ENCODE measurements at regions not wholly inside any gene's neighbourhood (a gene's known extent, or its start where the extent isn't known, plus 50 kb on each side); places are given as distances from the start of the nearest gene placed in this dataset.
A peak's percentile ranks its signal among the peaks of the same experiment; 100 is the strongest.
"Not testable (repeated sequence)": the region's sequence is repeated elsewhere in the genome, so short reads cannot be mapped to it uniquely, and the experiment has no call there.

DNA sequence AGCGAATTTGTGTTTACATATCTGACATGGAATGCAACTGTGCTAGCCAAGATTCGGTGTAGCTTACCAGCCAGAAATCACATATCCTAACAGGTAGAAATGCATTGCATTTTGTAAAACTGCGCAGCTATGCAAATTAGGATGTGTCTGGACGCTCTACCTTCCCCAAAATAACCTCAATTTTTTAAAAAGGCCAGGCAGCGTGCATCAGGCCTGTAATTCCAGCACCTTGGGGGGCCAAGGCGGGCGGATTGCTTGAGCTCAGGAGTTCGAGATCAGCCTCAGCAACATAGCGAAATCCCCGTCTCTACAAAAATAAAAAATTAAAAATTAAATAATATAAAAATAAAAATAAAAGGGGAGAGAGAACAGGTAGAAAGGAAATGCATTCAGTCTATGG lies 305.0 kb downstream of the TYW1 start:
- FAIRE-seq, result no peak
- H3K9ac ChIP-seq (ENCODE audit: low read length in 3 of 3), result peak overlapping the region; percentile 63 to 93 (median 78)
- H3K27ac ChIP-seq (ENCODE audit: low read depth in 2 of 2, low read length in 2 of 2), result peak overlapping the region in 1 of 2 donors; percentile 90
- H3K4me1 ChIP-seq (ENCODE audit: control insufficient read depth in 2 of 3, insufficient read depth in 2 of 3, low read depth in 1 of 3, low read length in 3 of 3), result peaks cover 0 to 6% (median 2%) of the 10 kb centered on the region in 3 donors
- H3K4me3 ChIP-seq (ENCODE audit: low read length in 3 of 3), result peak overlapping the region; percentile 61 to 82 (median 80)
- H3K9me3 ChIP-seq (ENCODE audit: control insufficient read depth in 2 of 3, insufficient read depth in 1 of 3, low read length in 3 of 3), result no peaks in the 10 kb centered on the region
- no peaks in the 10 kb centered on the region for H3K27me3 ChIP-seq (ENCODE audit: control insufficient read depth, insufficient read depth, low read length)
- peaks cover 0 to 2% (median 0%) of the 10 kb centered on the region in 3 donors for H3K36me3 ChIP-seq (ENCODE audit: control insufficient read depth in 2 of 3, insufficient read depth in 3 of 3, low read length in 3 of 3)
- TF ChIP-seq, protein P1, sequence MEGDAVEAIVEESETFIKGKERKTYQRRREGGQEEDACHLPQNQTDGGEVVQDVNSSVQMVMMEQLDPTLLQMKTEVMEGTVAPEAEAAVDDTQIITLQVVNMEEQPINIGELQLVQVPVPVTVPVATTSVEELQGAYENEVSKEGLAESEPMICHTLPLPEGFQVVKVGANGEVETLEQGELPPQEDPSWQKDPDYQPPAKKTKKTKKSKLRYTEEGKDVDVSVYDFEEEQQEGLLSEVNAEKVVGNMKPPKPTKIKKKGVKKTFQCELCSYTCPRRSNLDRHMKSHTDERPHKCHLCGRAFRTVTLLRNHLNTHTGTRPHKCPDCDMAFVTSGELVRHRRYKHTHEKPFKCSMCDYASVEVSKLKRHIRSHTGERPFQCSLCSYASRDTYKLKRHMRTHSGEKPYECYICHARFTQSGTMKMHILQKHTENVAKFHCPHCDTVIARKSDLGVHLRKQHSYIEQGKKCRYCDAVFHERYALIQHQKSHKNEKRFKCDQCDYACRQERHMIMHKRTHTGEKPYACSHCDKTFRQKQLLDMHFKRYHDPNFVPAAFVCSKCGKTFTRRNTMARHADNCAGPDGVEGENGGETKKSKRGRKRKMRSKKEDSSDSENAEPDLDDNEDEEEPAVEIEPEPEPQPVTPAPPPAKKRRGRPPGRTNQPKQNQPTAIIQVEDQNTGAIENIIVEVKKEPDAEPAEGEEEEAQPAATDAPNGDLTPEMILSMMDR (IDR thresholded peaks at IDR 0.05; ENCODE audit: borderline replicate concordance, extremely low read depth, insufficient read depth), result no peak
- DNase-seq, result peak in 3 of 5 donors; percentile 8 to 45 (median 10)
- intact Hi-C loops (cut with DNase I), result no loop called here

- FAIRE-seq (peak; percentile 95), DNase-seq (peak; percentile 99 to 100 (median 99))
- H3K27me3 ChIP-seq (ENCODE audit: control insufficient read depth, insufficient read depth, low read length), result no peaks in the 10 kb centered on the region
- H3K36me3 ChIP-seq (ENCODE audit: control insufficient read depth in 2 of 3, insufficient read depth in 3 of 3, low read length in 3 of 3), result peaks cover 0 to 4% (median 0%) of the 10 kb centered on the region in 3 donors
- TF ChIP-seq, protein P1 (IDR thresholded peaks at IDR 0.05; ENCODE audit: borderline replicate concordance, extremely low read depth, insufficient read depth), result no peak
- H3K9me3 ChIP-seq (ENCODE audit: control insufficient read depth in 2 of 3, insufficient read depth in 1 of 3, low read length in 3 of 3), result no peaks in the 10 kb centered on the region
- H3K4me3 ChIP-seq (ENCODE audit: low read length in 3 of 3), result peak overlapping the region; percentile 77 to 90 (median 82)
- intact Hi-C loops (cut with DNase I), result no loop called here
- peak overlapping the region; percentile 67 to 93 (median 82) for H3K9ac ChIP-seq (ENCODE audit: low read length in 3 of 3)
- peak overlapping the region; percentile 96 to 98 for H3K27ac ChIP-seq (ENCODE audit: low read depth in 2 of 2, low read length in 2 of 2)
- H3K4me1 ChIP-seq (ENCODE audit: control insufficient read depth in 2 of 3, insufficient read depth in 2 of 3, low read depth in 1 of 3, low read length in 3 of 3), result peaks cover 0 to 6% (median 2%) of the 10 kb centered on the region in 3 donors
These were observed 305.7 kb downstream of the TYW1 start for GRCh38 chr7:67302113-67303039.

DNA sequence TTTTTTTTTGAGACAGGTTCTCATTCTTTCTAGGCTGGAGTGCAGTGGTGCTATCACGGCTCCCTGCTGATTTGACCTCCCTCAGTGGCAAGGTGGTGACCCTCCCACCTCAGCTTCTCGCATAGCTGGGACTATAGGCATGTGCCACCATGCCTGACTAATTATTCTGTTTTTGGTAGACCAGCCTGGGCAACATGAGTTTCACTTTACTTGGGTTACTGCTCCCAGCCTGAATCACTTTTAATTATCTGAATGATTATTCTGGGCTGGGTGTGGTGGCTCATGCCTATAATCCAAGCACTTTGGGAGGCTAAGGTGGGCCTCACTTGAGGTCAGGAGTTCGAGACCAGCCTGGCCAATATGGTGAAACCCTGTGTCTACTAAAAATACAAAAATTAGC lies 308.2 kb downstream of the TYW1 start:
- H3K4me1 ChIP-seq (ENCODE audit: control insufficient read depth in 2 of 3, insufficient read depth in 2 of 3, low read depth in 1 of 3, low read length in 3 of 3); H3K27ac ChIP-seq (ENCODE audit: low read depth in 2 of 2, low read length in 2 of 2); H3K9me3 ChIP-seq (ENCODE audit: control insufficient read depth in 2 of 3, insufficient read depth in 1 of 3, low read length in 3 of 3); H3K4me3 ChIP-seq (ENCODE audit: low read length in 3 of 3); FAIRE-seq; H3K9ac ChIP-seq (ENCODE audit: low read length in 3 of 3); intact Hi-C loops (cut with DNase I); H3K27me3 ChIP-seq (ENCODE audit: control insufficient read depth, insufficient read depth, low read length); DNase-seq: not testable (repeated sequence)
- H3K36me3 ChIP-seq (ENCODE audit: control insufficient read depth in 2 of 3, insufficient read depth in 3 of 3, low read length in 3 of 3), result peaks cover 0 to 25% (median 16%) of the 10 kb centered on the region in 3 donors

GRCh38 chr7:67306331-67306730 lies 309.7 kb downstream of the TYW1 start:
- Histone ChIP-seq H3K9ac (ENCODE audit: low read length in 3 of 3) (no peak overlapping the region), H3K4me3 (ENCODE audit: low read length in 3 of 3) (no peak overlapping the region), H3K36me3 (ENCODE audit: control insufficient read depth in 2 of 3, insufficient read depth in 3 of 3, low read length in 3 of 3) (peaks cover 0 to 36% (median 30%) of the 10 kb centered on the region in 3 donors), H3K9me3 (ENCODE audit: control insufficient read depth in 2 of 3, insufficient read depth in 1 of 3, low read length in 3 of 3) (no peaks in the 10 kb centered on the region), H3K27ac (ENCODE audit: low read depth in 2 of 2, low read length in 2 of 2) (no peak overlapping the region), H3K27me3 (ENCODE audit: control insufficient read depth, insufficient read depth, low read length) (no peaks in the 10 kb centered on the region), H3K4me1 (ENCODE audit: control insufficient read depth in 2 of 3, insufficient read depth in 2 of 3, low read depth in 1 of 3, low read length in 3 of 3) (peaks cover 0 to 6% (median 2%) of the 10 kb centered on the region in 3 donors)
- DNase-seq (no peak), FAIRE-seq (no peak)
- TF ChIP-seq, protein P1 (IDR thresholded peaks at IDR 0.05; ENCODE audit: borderline replicate concordance, extremely low read depth, insufficient read depth), result no peak
- intact Hi-C loops (cut with DNase I), result no loop called here

Data from kidney (tissue), 13 donors.